Bronchial epithelial cell (primary cell): ENCODE measurements at regions not wholly inside any gene's neighbourhood (a gene's known extent, or its start where the extent isn't known, plus 50 kb on each side); places are given as distances from the start of the nearest gene placed in this dataset.

Experiments
- DNase-seq: peaks from one replicate; pipeline ENCODE4 v3.0.0-alpha.2; 2010; ENCODE audit warnings: low read depth
- FAIRE-seq: peaks from 2 replicates; lab custom pipeline; 2011; peaks lifted over from hg19 to GRCh38; lab: Jason Lieb, UNC
- H3K27me3 ChIP-seq: 2 replicates; pipeline ENCODE4 v1.5.1; 2011; ENCODE audit warnings: low read length; ENCODE audit not compliant: control insufficient read depth, insufficient read depth
- H3K36me3 ChIP-seq: 2 replicates; pipeline ENCODE4 v1.5.1; 2011; ENCODE audit warnings: low read length; ENCODE audit not compliant: control insufficient read depth, insufficient read depth
- H3K4me3 ChIP-seq: 2 replicates; pipeline ENCODE4 v1.5.1; 2011; ENCODE audit warnings: mild to moderate bottlenecking, low read depth, low read length, control low read depth
- CTCF ChIP-seq: IDR thresholded peaks from 2 replicates; pipeline ENCODE4 v1.5.1; 2011; ENCODE audit warnings: mild to moderate bottlenecking, moderate library complexity, low read length, control low read depth, inconsistent platforms; ENCODE audit not compliant: insufficient read depth, severe bottlenecking

GRCh38 chr9:22238809-22239684, 207.6 kb upstream of the DMRTA1 start:
- FAIRE-seq (no peak), DNase-seq (peak; percentile 63)
- Histone ChIP-seq H3K36me3 (no peaks in the 10 kb centered on the region), H3K27me3 (no peaks in the 10 kb centered on the region), H3K4me3 (no peak overlapping the region)
- peak; percentile 45 for TF ChIP-seq CTCF

DNA sequence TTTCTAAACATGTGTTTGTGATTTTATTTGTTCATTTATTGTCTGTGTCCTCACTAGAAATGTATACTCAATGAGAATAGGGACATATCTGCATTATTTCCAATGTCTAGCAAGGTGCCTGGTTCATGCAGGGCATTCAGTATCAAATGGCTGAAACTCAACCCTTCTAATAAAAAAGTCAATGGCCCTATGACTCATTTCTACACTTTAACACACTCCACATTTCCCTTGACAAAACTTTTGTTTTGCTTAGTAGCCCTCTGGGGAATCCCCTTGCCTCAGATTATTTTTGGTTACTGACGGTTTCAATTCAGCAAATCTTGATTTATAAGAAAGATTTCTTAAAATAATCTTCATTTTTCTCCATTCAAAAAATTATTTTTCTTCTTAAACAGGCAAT, 206.0 kb upstream of the DMRTA1 start:
- H3K36me3 ChIP-seq, result no peaks in the 10 kb centered on the region
- no peaks in the 10 kb centered on the region for H3K27me3 ChIP-seq
- DNase-seq, result peak; percentile 73
- no peak for TF ChIP-seq CTCF
- H3K4me3 ChIP-seq, result no peak overlapping the region
- no peak for FAIRE-seq

DNA sequence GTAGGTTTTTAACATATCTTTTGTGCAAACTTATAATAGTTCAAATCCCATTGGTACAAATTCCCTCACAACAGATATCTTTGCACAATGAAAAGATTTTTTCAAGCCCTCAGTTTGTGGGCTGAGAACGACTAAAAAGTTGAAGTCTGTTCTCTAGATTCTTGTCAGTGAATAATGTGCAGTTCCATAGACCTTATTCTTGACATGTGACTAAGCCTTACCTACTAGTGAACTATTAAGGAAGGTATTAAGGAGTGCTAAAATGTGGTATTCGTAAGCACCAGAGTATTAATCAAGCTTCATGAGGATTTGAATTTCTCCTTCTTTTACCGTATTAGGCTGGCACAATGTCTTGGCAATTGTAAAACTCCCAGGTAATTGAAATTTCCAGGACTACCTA, 205.6 kb upstream of the DMRTA1 start:
- Histone ChIP-seq H3K27me3 (no peaks in the 10 kb centered on the region), H3K36me3 (no peaks in the 10 kb centered on the region), H3K4me3 (no peak overlapping the region)
- no peak for TF ChIP-seq CTCF
- peak; percentile 42 for DNase-seq
- FAIRE-seq, result no peak

DNA sequence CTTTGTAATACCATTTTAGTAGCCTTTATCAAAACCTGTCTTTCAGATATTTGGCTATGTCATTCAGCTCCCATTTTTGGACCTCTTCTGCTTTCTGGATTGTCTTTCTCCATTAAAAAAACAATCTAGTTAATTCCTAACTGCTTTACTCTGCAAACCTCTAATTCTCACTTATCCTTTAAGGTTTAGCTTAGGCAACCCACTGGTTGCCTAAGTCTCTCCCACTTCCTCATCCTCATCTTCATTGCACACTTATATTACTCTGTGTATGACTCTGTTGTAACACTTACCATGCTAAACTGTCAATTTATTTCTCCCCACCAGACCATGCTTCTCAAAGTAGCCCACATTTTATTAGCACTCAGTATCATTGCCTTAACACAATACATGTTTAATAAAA, 205.0 kb upstream of the DMRTA1 start:
- Histone ChIP-seq H3K27me3 (no peaks in the 10 kb centered on the region), H3K4me3 (no peak overlapping the region), H3K36me3 (no peaks in the 10 kb centered on the region)
- TF ChIP-seq CTCF, result no peak
- DNase-seq (no peak), FAIRE-seq (no peak)

- peak; percentile 71 for DNase-seq
- FAIRE-seq, result no peak
- peak; percentile 68 for TF ChIP-seq CTCF
- H3K4me3 ChIP-seq, result no peak overlapping the region
- no peaks in the 10 kb centered on the region for H3K36me3 ChIP-seq
- no peaks in the 10 kb centered on the region for H3K27me3 ChIP-seq
These were observed 202.2 kb upstream of the DMRTA1 start for GRCh38 chr9:22244139-22245011.
